Heart right ventricle (tissue), 16 donors: ENCODE measurements at regions not wholly inside any gene's neighbourhood (a gene's known extent, or its start where the extent isn't known, plus 50 kb on each side); places are given as distances from the start of the nearest gene placed in this dataset.

Experiments
- ATAC-seq, 8 donors: fragments of 200-7000 bp; cut with Tn5 transposase; one replicate each; pipeline ENCODE4 v1.9.1; 2020; ENCODE audit warnings: mild to moderate bottlenecking in 8 of 8, moderate library complexity in 8 of 8, moderate number of reproducible peaks in 1 of 8
- DNase-seq, 2 donors: peaks; one replicate each; pipeline ENCODE4 v3.0.0-alpha.2; 2020
- H3K27ac ChIP-seq, 10 donors: fragments of 200-600 bp; sonication (generic) in 2 of 10; one replicate each; pipeline versions ENCODE4 v1.5.0 to v1.8.0; 2020 to 2022; ENCODE audit warnings: mild to moderate bottlenecking in 3 of 10
- H3K27me3 ChIP-seq, 7 donors: fragments of 200-600 bp; one replicate each; pipeline ENCODE4 v1.8.0; 2021 to 2022; ENCODE audit warnings: mild to moderate bottlenecking in 2 of 7
- H3K36me3 ChIP-seq, 9 donors: fragments of 200-600 bp; sonication (generic) in 1 of 9; one replicate each; pipeline versions ENCODE4 v1.5.0 to v1.8.0; 2020 to 2022; ENCODE audit warnings: mild to moderate bottlenecking in 2 of 9
- H3K4me1 ChIP-seq, 9 donors: fragments of 200-600 bp; sonication (generic) in 1 of 9; one replicate each; pipeline versions ENCODE4 v1.5.0 to v1.8.0; 2020 to 2022; ENCODE audit warnings: mild to moderate bottlenecking in 4 of 9
- H3K4me3 ChIP-seq, 10 donors: fragments of 200-600 bp; sonication (generic) in 2 of 10; one replicate each; pipeline versions ENCODE4 v1.5.0 to v1.8.0; 2020 to 2022; ENCODE audit warnings: mild to moderate bottlenecking in 7 of 10, moderate library complexity in 2 of 10
- H3K9me3 ChIP-seq, 11 donors: fragments of 200-600 bp in 10 of 11; sonication (generic) in 2 of 11; one replicate each; pipeline versions ENCODE4 v1.5.0 to v1.8.0; 2013 to 2022; ENCODE audit warnings: mild to moderate bottlenecking in 2 of 11, control low read depth in 1 of 11, moderate library complexity in 1 of 11
- CTCF ChIP-seq, 9 donors: fragments of 200-600 bp; sonication (generic) in 2 of 9; IDR thresholded peaks; one replicate each; pipeline versions ENCODE4 v1.5.0 to v1.8.0; 2021 to 2022; ENCODE audit warnings: antibody characterized with exemption in 9 of 9, mild to moderate bottlenecking in 5 of 9, moderate library complexity in 1 of 9
- WGBS, 2 donors: extraction: QIAGEN DNeasy Blood & Tissue Kit; methylation state at CpG; one replicate each; pipeline ENCODE4 v1.1.7; 2013; ENCODE audit warnings: inconsistent platforms in 1 of 2; 5-methylcytosine and 5-hydroxymethylcytosine counted together
- intact Hi-C, 10 donors: fragments of 100-400 bp; cut with DNase I; formaldehyde crosslinking; loops; one replicate each; pipeline versions ENCODE4 v1.11.1 to v1.14.2; 2022
- donor health status: Arrhythmogenic right ventricular cardiomyopathy.
- donor health status: ischemic (EF 13 %, LVEDD 7.1; RV severe dilation, severe dysfunction).
- donor health status: healthy with polysubstance abuse.
- donor health status: DM: no; HTN: yes; CAD: no.
- donor health status: DM: no; HTN: no; CAD: no.
- donor health status: ischemic (EF 25% LVEDD 6.9; RV normal size, moderate dysfunction).
- donor health status: ischemic (EF 25% LVEDD 5.7; RV mildly dilated, moderate dysfunction).
- donor health status: healthy.
- donor health status: DM: yes; HTN: yes; CAD: no.
- donor health status: Ischemic cardiomyopathy.
- donor health status: ischemic (EF 35%, LVEDD 5.7; RV mildly dilated, moderate dysfunction).
- donor health status: nonischemic (EF 11% LVEDD 7.7; RV severe dilation, severe dysfunction).
- donor health status: DM: yes; HTN: yes; CAD: no.
- donor health status: PGD.
- donor health status: ischemic (EF 29% LVEDD 5.4; RV normal size, mild dysfunction).
- donor health status: nonischemic (EF 23%, LVEDD 6.1; RV moderate dilation, normal function).

- H3K36me3 ChIP-seq: no peaks in the 10 kb centered on the region
- intact Hi-C loops: no loop called here
- H3K27ac ChIP-seq: no peak overlapping the region
- no peak for TF ChIP-seq CTCF (IDR thresholded peaks at IDR 0.05)
- H3K4me1 ChIP-seq: no peaks in the 10 kb centered on the region
- no peaks in the 10 kb centered on the region for H3K9me3 ChIP-seq
- no peaks in the 10 kb centered on the region for H3K27me3 ChIP-seq
- WGBS, 2 donors: 61 to 64% methylated on average over 10 of the region's 10 CpGs
- no peak overlapping the region for H3K4me3 ChIP-seq
- no peak for ATAC-seq
- no peak for DNase-seq
Observed at GRCh38 chrY:14255965-14256816, 200.2 kb downstream of the VCY1B start.

DNA sequence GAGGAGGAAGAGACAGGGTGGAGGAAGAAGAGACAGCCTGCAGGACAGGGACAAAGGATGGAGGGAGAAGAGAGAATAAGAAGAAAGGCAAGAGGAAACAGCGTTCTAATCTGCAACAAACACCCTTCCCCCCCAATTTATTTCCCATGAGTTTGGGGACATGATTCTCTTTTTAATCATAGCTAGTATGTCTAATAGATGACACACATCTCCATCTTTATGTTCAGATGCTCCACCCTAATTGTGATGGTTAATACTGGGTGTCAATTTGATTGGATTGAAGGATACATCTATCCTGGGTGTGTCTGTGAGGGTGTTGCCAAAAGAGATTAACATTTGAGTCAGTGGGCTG, 200.8 kb downstream of the VCY1B start:
- intact Hi-C loops: no loop called here
- no peak for TF ChIP-seq CTCF (IDR thresholded peaks at IDR 0.05)
- 71 to 77% methylated on average over 1 of the region's 1 CpG for WGBS, 2 donors
- Histone ChIP-seq H3K4me1 (no peaks in the 10 kb centered on the region), H3K36me3 (no peaks in the 10 kb centered on the region), H3K4me3 (no peak overlapping the region), H3K27ac (no peak overlapping the region), H3K9me3 (no peaks in the 10 kb centered on the region), H3K27me3 (no peaks in the 10 kb centered on the region)
- no peak for DNase-seq
- no peak for ATAC-seq

DNA sequence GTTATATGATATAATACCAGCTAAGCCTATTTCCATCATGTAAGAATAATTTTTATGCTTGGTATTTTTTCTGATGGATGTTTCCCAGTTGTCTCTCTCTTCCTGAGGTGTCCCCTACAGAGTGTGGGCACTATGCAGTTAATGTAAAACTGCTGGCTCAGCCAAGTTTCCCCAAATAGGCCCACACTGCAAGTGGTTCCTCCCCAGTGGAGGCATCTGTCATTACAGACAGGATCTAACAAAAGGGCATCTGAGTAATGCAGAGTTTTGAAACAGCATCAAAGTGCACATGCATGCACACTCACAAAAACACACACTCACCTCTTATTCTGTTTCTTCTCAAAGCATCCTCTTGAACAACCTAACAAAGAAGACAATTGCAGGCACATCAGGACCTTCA, 221.0 kb downstream of the VCY1B start:
- Histone ChIP-seq H3K4me1 (no peaks in the 10 kb centered on the region), H3K27ac (no peak overlapping the region), H3K27me3 (no peaks in the 10 kb centered on the region), H3K36me3 (no peaks in the 10 kb centered on the region), H3K9me3 (peaks cover 0 to 3% (median 0%) of the 10 kb centered on the region in 11 donors), H3K4me3 (no peak overlapping the region)
- no peak for ATAC-seq
- no peak for DNase-seq
- intact Hi-C loops: no loop called here
- TF ChIP-seq CTCF (IDR thresholded peaks at IDR 0.05): no peak

DNA sequence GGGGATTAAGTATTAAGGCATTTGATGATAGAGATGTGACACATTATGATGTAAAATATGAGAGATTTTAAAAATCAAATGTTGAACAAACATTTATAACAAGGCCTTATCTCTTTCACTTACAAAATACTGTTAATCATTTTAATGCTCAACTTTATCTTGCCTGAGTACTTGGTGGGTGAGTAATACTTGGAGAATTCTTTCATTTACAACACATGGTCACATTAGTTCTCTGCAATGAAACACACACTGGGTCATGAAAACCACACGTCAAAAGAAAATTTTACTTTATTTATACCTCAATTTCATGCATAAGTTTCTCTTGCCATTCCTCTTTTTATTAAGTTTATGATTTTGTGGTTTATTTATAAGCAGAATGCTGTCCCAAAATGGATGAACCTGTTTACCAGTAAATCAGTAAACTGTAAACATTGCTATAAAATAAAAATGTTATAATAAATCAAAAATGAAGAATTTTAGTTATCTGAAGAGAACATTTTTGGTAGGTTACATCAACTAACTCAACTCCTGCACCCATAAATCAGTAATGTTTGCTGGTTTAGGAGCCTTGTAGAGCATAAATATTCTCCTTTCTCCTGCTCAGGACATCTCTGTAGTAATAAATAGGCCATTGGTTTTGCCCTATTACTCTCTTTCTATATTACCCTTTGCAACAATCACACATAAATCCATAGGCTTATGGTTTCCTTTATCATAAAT, 233.5 kb upstream of the NLGN4Y start:
- ATAC-seq (no peak), DNase-seq (no peak)
- no peak for TF ChIP-seq CTCF (IDR thresholded peaks at IDR 0.05)
- intact Hi-C loops: no loop called here
- WGBS, 2 donors: 53 to 75% methylated on average over 1 of the region's 1 CpG
- Histone ChIP-seq H3K27ac (no peak overlapping the region), H3K4me1 (no peaks in the 10 kb centered on the region), H3K36me3 (no peaks in the 10 kb centered on the region), H3K4me3 (no peak overlapping the region), H3K9me3 (no peaks in the 10 kb centered on the region), H3K27me3 (no peaks in the 10 kb centered on the region)
